ENCODE measurements at regions not wholly inside any gene's neighbourhood (a gene's known extent, or its start where the extent isn't known, plus 50 kb on each side); places are given as distances from the start of the nearest gene placed in this dataset.

DNA sequence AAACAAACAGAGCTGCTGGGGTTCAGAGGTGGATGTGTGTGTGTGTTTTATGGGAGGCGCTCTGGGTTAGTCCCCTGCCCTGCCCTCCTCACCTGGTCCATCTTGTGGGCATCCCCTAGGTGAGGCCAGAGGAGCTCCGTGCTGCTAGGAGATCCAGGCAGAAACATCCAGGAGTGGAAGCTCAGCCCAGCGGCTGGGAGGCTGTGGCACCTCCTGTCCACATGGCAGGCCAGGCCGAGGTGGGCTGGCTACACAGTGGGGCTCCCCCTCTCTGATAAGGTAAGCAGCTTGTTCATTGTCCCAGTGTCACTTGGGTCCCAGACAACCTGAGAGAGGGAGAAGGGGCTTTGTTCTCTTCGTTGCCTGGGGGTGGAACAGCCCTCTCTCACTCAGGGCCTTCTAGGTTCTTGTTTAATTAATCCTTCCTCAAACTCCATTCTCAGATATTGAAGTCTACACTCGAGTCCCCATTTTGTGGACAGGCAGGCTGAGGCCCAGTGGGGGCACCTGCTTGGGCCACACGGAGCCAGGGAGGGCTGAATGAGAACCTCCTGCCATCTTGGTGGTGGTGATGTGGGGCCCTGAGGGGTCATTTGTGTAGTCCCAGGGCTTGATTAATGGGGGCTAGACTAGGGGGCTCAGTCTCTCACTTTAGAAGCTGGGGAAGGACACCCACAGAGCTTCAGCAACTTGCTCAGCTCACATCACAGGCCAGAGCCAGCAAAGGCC, 216.8 kb upstream of the GPR26 start:
- H3K27me3 ChIP-seq (ENCODE audit: control insufficient read depth in 2 of 2, insufficient read depth in 2 of 2, low read length in 2 of 2) = peaks cover 7 to 30% of the 10 kb centered on the region in 2 donors
- H3K4me1 ChIP-seq (ENCODE audit: control insufficient read depth in 1 of 2, insufficient read depth in 2 of 2, low read length in 2 of 2) = no peaks in the 10 kb centered on the region
- Mint-ChIP-seq H3K36me3 (peaks cover 0 to 1% of the 10 kb centered on the region in 2 donors), H3K27ac (peak overlapping the region in 1 of 7 donors; percentile 7), H3K4me1 (no peaks in the 10 kb centered on the region), H3K27me3 (ENCODE audit: low read depth in 3 of 3) (peaks cover 15 to 33% (median 16%) of the 10 kb centered on the region in 3 donors), H3K4me3 (no peak overlapping the region), H3K9me3 (peaks cover 0 to 4% (median 0%) of the 10 kb centered on the region in 7 donors)
- H2AFZ ChIP-seq (ENCODE audit: insufficient read depth, low read depth, low read length, poor library complexity, severe bottlenecking) = no peak overlapping the region
- no peaks in the 10 kb centered on the region for H3K79me2 ChIP-seq (ENCODE audit: insufficient read depth, low read length)
- no peaks in the 10 kb centered on the region for H3K36me3 ChIP-seq (replicated peaks in 1 of 2; ENCODE audit: control insufficient read depth in 1 of 2, insufficient read depth in 2 of 2, low read length in 2 of 2)
- no peak overlapping the region for H3K9ac ChIP-seq (ENCODE audit: insufficient read depth, low read length, poor library complexity, severe bottlenecking)
- 97% methylated on average over 4 of the region's 7 CpGs for WGBS (ENCODE audit: insufficient coverage)
- DNase-seq = no peak
- H3K9me3 ChIP-seq (replicated peaks in 1 of 2; ENCODE audit: control insufficient read depth in 1 of 2, insufficient read depth in 1 of 2, low read length in 2 of 2) = no peaks in the 10 kb centered on the region
- no peak overlapping the region for H3K4me2 ChIP-seq (replicated peaks; ENCODE audit: extremely low read depth, low read length, poor library complexity, severe bottlenecking)
- no peak overlapping the region for H3K4me3 ChIP-seq (replicated peaks in 1 of 3; ENCODE audit: low read depth in 2 of 3, low read length in 3 of 3)
- intact Hi-C loops (cut with micrococcal nuclease) = no loop called here
- H4K20me1 ChIP-seq (ENCODE audit: insufficient read depth, low read length) = no peaks in the 10 kb centered on the region
- TF ChIP-seq, protein P1, sequence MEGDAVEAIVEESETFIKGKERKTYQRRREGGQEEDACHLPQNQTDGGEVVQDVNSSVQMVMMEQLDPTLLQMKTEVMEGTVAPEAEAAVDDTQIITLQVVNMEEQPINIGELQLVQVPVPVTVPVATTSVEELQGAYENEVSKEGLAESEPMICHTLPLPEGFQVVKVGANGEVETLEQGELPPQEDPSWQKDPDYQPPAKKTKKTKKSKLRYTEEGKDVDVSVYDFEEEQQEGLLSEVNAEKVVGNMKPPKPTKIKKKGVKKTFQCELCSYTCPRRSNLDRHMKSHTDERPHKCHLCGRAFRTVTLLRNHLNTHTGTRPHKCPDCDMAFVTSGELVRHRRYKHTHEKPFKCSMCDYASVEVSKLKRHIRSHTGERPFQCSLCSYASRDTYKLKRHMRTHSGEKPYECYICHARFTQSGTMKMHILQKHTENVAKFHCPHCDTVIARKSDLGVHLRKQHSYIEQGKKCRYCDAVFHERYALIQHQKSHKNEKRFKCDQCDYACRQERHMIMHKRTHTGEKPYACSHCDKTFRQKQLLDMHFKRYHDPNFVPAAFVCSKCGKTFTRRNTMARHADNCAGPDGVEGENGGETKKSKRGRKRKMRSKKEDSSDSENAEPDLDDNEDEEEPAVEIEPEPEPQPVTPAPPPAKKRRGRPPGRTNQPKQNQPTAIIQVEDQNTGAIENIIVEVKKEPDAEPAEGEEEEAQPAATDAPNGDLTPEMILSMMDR (IDR thresholded peaks at IDR 0.05) = no peak
- H3K27ac ChIP-seq (ENCODE audit: low read depth in 1 of 2, low read length in 2 of 2) = no peak overlapping the region

DNA sequence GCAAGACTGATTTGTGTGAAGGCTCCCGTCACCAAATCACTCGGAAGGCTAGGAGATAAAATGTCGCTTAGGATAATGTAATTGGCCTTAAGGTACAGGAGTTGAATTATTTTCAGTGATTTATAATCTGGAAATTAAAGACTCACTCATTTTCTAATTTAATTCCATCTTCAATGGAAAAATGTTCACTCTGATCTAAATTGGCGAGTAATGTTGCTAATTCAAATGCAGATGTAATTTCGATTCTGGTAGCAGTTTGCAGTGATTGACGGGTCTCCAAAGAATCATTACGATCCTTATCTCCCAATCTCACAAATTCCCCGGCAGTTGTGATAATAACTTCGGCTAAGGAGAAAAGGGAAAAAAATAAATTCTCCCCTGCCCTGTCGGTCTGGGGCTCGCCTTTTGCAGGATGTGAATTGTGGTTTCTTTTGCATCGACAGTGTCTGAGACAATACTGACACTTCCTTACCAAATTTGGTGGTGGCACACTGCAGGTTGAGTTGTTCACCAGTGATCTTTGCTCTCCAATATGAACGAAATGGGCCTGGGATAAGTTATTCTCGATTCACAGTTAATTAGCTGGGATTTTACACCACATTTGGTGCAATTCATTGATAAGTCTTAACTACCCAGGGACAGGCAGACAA, 215.1 kb upstream of the GPR26 start:
- DNase-seq = no peak
- Histone ChIP-seq H3K27me3 (ENCODE audit: control insufficient read depth in 2 of 2, insufficient read depth in 2 of 2, low read length in 2 of 2) (peaks cover 7 to 30% of the 10 kb centered on the region in 2 donors), H3K4me3 (replicated peaks in 1 of 3; ENCODE audit: low read depth in 2 of 3, low read length in 3 of 3) (no peak overlapping the region), H4K20me1 (ENCODE audit: insufficient read depth, low read length) (no peaks in the 10 kb centered on the region), H3K9me3 (replicated peaks in 1 of 2; ENCODE audit: control insufficient read depth in 1 of 2, insufficient read depth in 1 of 2, low read length in 2 of 2) (no peaks in the 10 kb centered on the region), H3K36me3 (replicated peaks in 1 of 2; ENCODE audit: control insufficient read depth in 1 of 2, insufficient read depth in 2 of 2, low read length in 2 of 2) (no peaks in the 10 kb centered on the region), H3K4me2 (replicated peaks; ENCODE audit: extremely low read depth, low read length, poor library complexity, severe bottlenecking) (no peak overlapping the region), H3K4me1 (ENCODE audit: control insufficient read depth in 1 of 2, insufficient read depth in 2 of 2, low read length in 2 of 2) (peaks cover 0 to 3% of the 10 kb centered on the region in 2 donors), H2AFZ (ENCODE audit: insufficient read depth, low read depth, low read length, poor library complexity, severe bottlenecking) (no peak overlapping the region), H3K79me2 (ENCODE audit: insufficient read depth, low read length) (no peaks in the 10 kb centered on the region), H3K9ac (ENCODE audit: insufficient read depth, low read length, poor library complexity, severe bottlenecking) (no peak overlapping the region), H3K27ac (ENCODE audit: low read depth in 1 of 2, low read length in 2 of 2) (no peak overlapping the region)
- 83% methylated on average over 3 of the region's 14 CpGs for WGBS (ENCODE audit: insufficient coverage)
- peaks cover 3% of the 10 kb centered on the region for H3K4me1 Mint-ChIP-seq
- peaks cover 0 to 3% (median under 1%) of the 10 kb centered on the region in 7 donors for H3K9me3 Mint-ChIP-seq
- intact Hi-C loops (cut with micrococcal nuclease) = no loop called here
- peaks cover 12 to 30% (median 15%) of the 10 kb centered on the region in 3 donors for H3K27me3 Mint-ChIP-seq (ENCODE audit: low read depth in 3 of 3)
- peaks cover 0 to 1% of the 10 kb centered on the region in 2 donors for H3K36me3 Mint-ChIP-seq
- peak overlapping the region in 1 of 2 donors; percentile 28 for H3K4me3 Mint-ChIP-seq
- TF ChIP-seq, protein P1 (IDR thresholded peaks at IDR 0.05) = no peak
- H3K27ac Mint-ChIP-seq = no peak overlapping the region
